OCI-LY7 (cell line): ENCODE measurements at regions not wholly inside any gene's neighbourhood (a gene's known extent, or its start where the extent isn't known, plus 50 kb on each side); places are given as distances from the start of the nearest gene placed in this dataset.

Source experiments
- BruUV-seq: library from RNA; stranded (reverse); fragments of 400-500 nt; replicated peaks from 2 replicates; lab custom pipeline; 2021; lab: Mats Ljungman, UMichigan
- CTCF ChIA-PET: fragments of 300-600 bp; sonication (Branson Sonifier 250); formaldehyde crosslinking; loops from one replicate; lab custom pipeline; 2022; ENCODE audit warnings: antibody characterized with exemption; ENCODE audit not compliant: unreplicated experiment; lab: Charles Lee
- POLR2A ChIA-PET: fragments of 300-600 bp; sonication (Branson Sonifier 250); formaldehyde crosslinking; loops from one replicate; lab custom pipeline; 2022; ENCODE audit warnings: antibody characterized with exemption; lab: Charles Lee
- DNase-seq: peaks from one replicate; pipeline ENCODE4 v3.0.0-alpha.2; 2015; ENCODE audit warnings: low spot score
- H2AFZ ChIP-seq: fragments of 200-600 bp; sonication (generic), shearing (Covaris generic); 2 replicates; pipeline ENCODE4 v1.6.1; 2014; ENCODE audit warnings: mild to moderate bottlenecking, antibody characterized with exemption, low read length, moderate library complexity
- H3K27ac ChIP-seq: fragments of 200-600 bp; sonication (generic); 2 replicates; pipeline ENCODE4 v1.5.1; 2014; ENCODE audit warnings: mixed run types, low read depth, mild to moderate bottlenecking, moderate library complexity, low read length, inconsistent platforms; ENCODE audit not compliant: poor library complexity, severe bottlenecking
- H3K36me3 ChIP-seq: fragments of 200-600 bp; sonication (generic); 2 replicates; pipeline ENCODE4 v1.6.1; 2014; ENCODE audit warnings: mild to moderate bottlenecking, antibody characterized with exemption, low read length, moderate library complexity, mixed read lengths; ENCODE audit not compliant: insufficient read depth
- H3K4me1 ChIP-seq: fragments of 200-600 bp; sonication (generic); 2 replicates; pipeline ENCODE4 v1.5.1; 2014; ENCODE audit warnings: mild to moderate bottlenecking, low read length; ENCODE audit not compliant: insufficient read depth, poor library complexity, severe bottlenecking
- H3K4me2 ChIP-seq: fragments of 200-600 bp; sonication (generic); 2 replicates; pipeline ENCODE4 v1.6.1; 2014; ENCODE audit warnings: mild to moderate bottlenecking, low read length
- H3K4me3 ChIP-seq: fragments of 200-600 bp; sonication (generic); 2 replicates; pipeline ENCODE4 v1.5.1; 2014; ENCODE audit warnings: mild to moderate bottlenecking, low read depth, low read length; ENCODE audit not compliant: poor library complexity, severe bottlenecking
- H3K79me2 ChIP-seq: fragments of 200-600 bp; sonication (generic); 2 replicates; pipeline ENCODE4 v1.6.1; 2016; ENCODE audit warnings: low read depth, mild to moderate bottlenecking, low read length, moderate library complexity, mixed read lengths; ENCODE audit not compliant: insufficient read depth
- H3K9me2 ChIP-seq: fragments of 200-600 bp; sonication (generic); 2 replicates; pipeline ENCODE4 v1.6.1; 2016; ENCODE audit warnings: mild to moderate bottlenecking, low read length, mixed read lengths; ENCODE audit not compliant: insufficient read depth
- H3K9me3 ChIP-seq: fragments of 200-600 bp; sonication (generic); 2 replicates; pipeline ENCODE4 v1.6.1; 2014; ENCODE audit warnings: mild to moderate bottlenecking, mixed run types, low read length, mixed read lengths
- H4K20me1 ChIP-seq: fragments of 200-600 bp; sonication (generic); 2 replicates; pipeline ENCODE4 v1.6.1; 2014; ENCODE audit warnings: mild to moderate bottlenecking, antibody characterized with exemption, low read length, moderate library complexity, mixed read lengths; ENCODE audit not compliant: insufficient read depth
- CTCF ChIP-seq: fragments of 200-600 bp; sonication (generic); conservative IDR thresholded peaks from 2 replicates; pipeline ENCODE4 v1.5.1; 2014; ENCODE audit warnings: mild to moderate bottlenecking, antibody characterized with exemption, low read length, moderate library complexity, mixed read lengths
- EZH2phosphoT487 ChIP-seq: fragments of 200-600 bp; sonication (generic); IDR thresholded peaks from 2 replicates; pipeline ENCODE4 v1.6.1; 2018; ENCODE audit warnings: low read depth, borderline replicate concordance, mild to moderate bottlenecking, mixed run types, antibody characterized with exemption, low read length, moderate library complexity, mixed read lengths
- intact Hi-C: fragments of 100-400 bp; cut with micrococcal nuclease; formaldehyde crosslinking; loops from one replicate; pipeline ENCODE4 v1.10.0; 2022; ENCODE audit not compliant: unreplicated experiment

GRCh38 chr12:130222519-130223218, 60.4 kb downstream of the FZD10 start:
- H2AFZ ChIP-seq = no peak overlapping the region
- no peak overlapping the region for H3K4me3 ChIP-seq
- H3K9me3 ChIP-seq = no peaks in the 10 kb centered on the region
- H3K4me1 ChIP-seq = no peaks in the 10 kb centered on the region
- no TSS peak for BruUV-seq
- no peaks in the 10 kb centered on the region for H3K36me3 ChIP-seq
- no peak overlapping the region for H3K4me2 ChIP-seq
- CTCF ChIA-PET = no interaction called here
- TF ChIP-seq CTCF (no peak), EZH2phosphoT487 (no peak)
- no peaks in the 10 kb centered on the region for H4K20me1 ChIP-seq
- POLR2A ChIA-PET = no interaction called here
- intact Hi-C loops = no loop called here
- H3K9me2 ChIP-seq = no peaks in the 10 kb centered on the region
- no peak overlapping the region for H3K27ac ChIP-seq
- H3K79me2 ChIP-seq = no peaks in the 10 kb centered on the region
- no peak for DNase-seq

- no peaks in the 10 kb centered on the region for H3K4me1 ChIP-seq
- no peaks in the 10 kb centered on the region for H3K9me3 ChIP-seq
- BruUV-seq = no TSS peak
- H3K9me2 ChIP-seq = no peaks in the 10 kb centered on the region
- H2AFZ ChIP-seq = no peak overlapping the region
- H3K4me3 ChIP-seq = no peak overlapping the region
- ChIA-PET CTCF (no interaction called here), POLR2A (no interaction called here)
- H3K27ac ChIP-seq = no peak overlapping the region
- no peak overlapping the region for H3K4me2 ChIP-seq
- TF ChIP-seq EZH2phosphoT487 (no peak), CTCF (no peak)
- no peaks in the 10 kb centered on the region for H4K20me1 ChIP-seq
- no peaks in the 10 kb centered on the region for H3K79me2 ChIP-seq
- intact Hi-C loops = no loop called here
- H3K36me3 ChIP-seq = no peaks in the 10 kb centered on the region
- no peak for DNase-seq
Measured at GRCh38 chr12:130223767-130224244, 61.5 kb downstream of the FZD10 start.

GRCh38 chr12:130224613-130225012, 62.3 kb downstream of the FZD10 start:
- H3K27ac ChIP-seq = no peak overlapping the region
- CTCF ChIA-PET = no interaction called here
- no TSS peak for BruUV-seq

More at GRCh38 chr12:130224613-130225012, 62.3 kb downstream of the FZD10 start:
- no peak overlapping the region for H3K4me3 ChIP-seq
- POLR2A ChIA-PET = no interaction called here
- no peak overlapping the region for H3K4me2 ChIP-seq
- no peak overlapping the region for H2AFZ ChIP-seq
- intact Hi-C loops = no loop called here
- H3K4me1 ChIP-seq = no peaks in the 10 kb centered on the region
- H3K79me2 ChIP-seq = no peaks in the 10 kb centered on the region
- TF ChIP-seq EZH2phosphoT487 = no peak
- no peak for TF ChIP-seq CTCF
- no peaks in the 10 kb centered on the region for H3K36me3 ChIP-seq
- no peak for DNase-seq
- no peaks in the 10 kb centered on the region for H3K9me2 ChIP-seq
- no peaks in the 10 kb centered on the region for H4K20me1 ChIP-seq
- H3K9me3 ChIP-seq = 0 out of 2 replicates have a peak, but pooled peaks cover under 1% of the 10 kb centered on the region
